CD1c-positive myeloid dendritic cell (primary cell): ENCODE measurements at regions not wholly inside any gene's neighbourhood (a gene's known extent, or its start where the extent isn't known, plus 50 kb on each side); places are given as distances from the start of the nearest gene placed in this dataset.
A peak's percentile ranks its signal among the peaks of the same experiment; 100 is the strongest.

Experiments used
- DNase-seq: peaks from one replicate; pipeline ENCODE4 v3.0.0-alpha.2; 2016; ENCODE audit errors: extremely low spot score

- no peak for DNase-seq
Measured at GRCh38 chr3:18679238-18679637, 254.1 kb upstream of the SATB1 start.

DNA sequence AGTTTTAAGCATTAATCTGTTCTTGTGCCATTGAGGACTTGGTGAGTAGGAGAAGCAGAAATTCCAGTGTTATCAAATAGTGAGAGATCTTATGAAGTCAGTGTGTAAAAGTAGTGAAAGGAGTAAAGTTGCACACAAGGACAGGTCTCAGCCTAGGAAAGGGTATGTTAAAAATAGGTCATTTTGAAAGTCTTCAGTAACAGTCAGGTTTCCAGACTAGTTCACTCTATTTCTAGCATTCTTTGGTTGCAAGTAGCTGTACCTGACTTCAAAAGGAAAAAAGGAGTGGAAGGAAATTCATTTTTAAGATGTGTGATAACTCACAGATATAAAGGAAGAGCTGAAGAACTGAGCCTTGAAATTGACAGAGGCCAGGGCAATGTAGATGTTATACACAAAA, 250.1 kb upstream of the SATB1 start:
- no peak for DNase-seq

GRCh38 chr3:18672561-18672960, 247.4 kb upstream of the SATB1 start:
- DNase-seq, result no peak

GRCh38 chr3:18670759-18671158, 245.6 kb upstream of the SATB1 start:
- no peak for DNase-seq

DNA sequence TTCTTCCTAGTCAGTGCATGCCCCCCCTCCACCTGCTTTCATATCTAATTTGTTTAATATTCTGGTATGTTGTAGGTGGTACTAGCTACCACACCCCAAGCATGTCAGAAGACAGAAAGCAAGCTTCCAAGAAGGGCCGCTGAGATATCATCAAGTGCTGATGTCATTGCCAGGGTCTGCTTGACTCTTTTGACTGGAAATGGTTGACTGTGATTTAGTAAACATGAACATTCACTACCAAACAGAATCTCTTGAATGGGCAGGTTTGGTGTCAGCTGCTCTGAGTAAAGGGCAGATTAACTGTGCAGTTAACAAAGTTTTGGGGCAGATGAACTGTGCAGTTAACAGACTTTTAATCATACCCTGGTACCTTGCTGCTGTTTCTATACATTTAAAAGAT, 244.2 kb upstream of the SATB1 start:
- DNase-seq, result no peak

GRCh38 chr3:18667552-18667951, 242.4 kb upstream of the SATB1 start:
- no peak for DNase-seq

DNA sequence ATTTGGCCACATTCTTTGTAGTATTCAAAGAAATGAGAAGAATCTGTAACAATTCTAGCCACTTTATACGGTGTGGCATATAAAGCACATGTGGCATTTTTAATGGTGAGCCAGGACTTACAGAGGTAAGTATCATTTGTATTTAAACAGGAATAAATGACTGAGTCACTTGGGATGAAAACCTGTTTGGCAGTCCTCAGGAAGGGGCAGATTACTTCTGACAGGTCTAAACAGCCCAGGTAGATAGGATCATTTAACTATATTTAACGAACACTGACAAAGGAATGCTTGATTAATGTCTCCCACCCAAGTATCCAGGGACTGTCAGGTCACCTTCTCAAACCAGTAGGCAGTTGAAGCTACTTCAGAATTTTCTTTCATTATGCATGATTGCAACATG, 241.5 kb upstream of the SATB1 start:
- no peak for DNase-seq

- peak; percentile 20 for DNase-seq
Measured at GRCh38 chr3:18660059-18660458, 234.9 kb upstream of the SATB1 start.

DNA sequence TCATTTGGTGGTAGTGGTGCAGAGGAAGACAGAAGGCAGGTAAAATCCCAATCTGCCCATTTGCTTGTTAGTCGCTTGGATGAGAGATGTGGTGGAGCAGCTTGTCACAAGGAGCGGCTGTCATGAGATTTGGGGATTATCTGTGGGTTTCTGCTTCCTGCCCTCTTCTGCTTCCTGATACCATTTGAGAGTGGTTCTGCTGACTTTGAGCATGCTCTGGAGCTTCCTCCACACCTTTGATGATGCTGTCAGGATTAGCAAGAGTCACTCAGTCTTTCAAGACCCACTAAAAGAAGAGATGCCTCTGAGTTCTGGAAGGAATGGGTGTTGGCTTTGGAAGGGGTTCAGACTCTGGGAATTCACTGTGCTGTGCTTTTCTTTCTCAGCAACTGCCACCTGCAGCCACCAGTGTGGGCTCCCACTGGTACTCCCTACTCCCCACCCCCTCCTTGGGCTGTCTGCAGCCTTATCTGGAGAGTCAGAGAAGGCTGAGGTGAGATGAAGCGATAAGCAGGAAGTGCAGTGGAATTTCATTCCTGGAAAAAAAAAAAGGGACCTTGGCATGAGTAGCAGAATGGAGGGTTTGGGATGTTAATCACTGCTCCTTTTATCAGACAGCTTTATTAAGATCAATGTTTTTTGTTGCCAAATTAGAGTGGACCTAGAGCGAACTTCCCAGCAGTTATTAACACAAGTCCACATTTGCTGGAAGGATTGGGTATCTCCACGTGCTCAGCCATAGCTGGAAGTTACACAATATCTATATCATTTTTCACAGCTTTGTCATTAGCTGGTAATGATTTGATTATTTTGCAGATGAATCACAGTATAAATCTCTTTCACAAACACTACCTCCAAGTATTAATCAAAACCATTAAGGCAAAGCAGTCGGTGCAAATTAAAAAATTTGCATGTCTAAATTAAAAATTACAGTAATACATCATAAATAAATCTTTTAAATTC, 233.0 kb upstream of the SATB1 start:
- DNase-seq, result no peak

GRCh38 chr3:18656866-18657265, 231.7 kb upstream of the SATB1 start:
- DNase-seq, result no peak

DNA sequence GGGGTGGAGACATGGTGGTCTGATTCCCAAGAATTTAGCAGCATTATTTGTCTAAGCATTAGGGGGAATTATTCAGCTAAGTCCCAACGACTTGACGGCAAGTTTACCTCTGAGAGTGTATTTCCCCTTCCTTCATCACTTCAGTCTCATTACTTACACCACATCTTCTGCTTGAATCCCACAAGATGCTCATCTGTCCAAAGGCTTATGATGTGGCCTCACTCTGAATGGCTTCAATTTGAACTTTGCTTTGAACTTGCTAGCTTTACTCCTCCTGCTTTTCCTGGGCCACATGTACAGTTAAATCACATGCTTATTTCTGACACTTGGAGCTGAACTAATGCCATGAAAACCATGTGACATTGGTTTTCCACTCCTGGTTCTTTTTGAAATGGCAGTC, 231.3 kb upstream of the SATB1 start:
- no peak for DNase-seq

DNA sequence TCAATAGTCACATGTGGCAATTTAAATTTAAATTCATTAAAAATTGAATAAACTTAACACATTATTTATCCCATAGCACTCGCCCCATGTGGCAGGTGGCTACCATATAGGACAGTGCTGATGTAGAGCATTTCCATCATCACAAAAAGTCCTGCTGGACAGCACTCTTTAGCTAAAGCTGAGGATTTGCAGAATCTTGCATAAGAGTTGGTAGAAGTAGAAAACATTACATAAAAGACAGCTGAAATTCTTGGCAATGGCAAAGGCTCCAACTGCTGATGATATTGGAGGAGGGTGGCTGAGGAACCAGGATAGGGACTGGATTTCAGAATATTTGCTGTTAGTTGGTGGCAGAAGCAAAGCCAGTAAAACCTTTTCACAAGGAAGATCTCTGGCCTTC, 230.7 kb upstream of the SATB1 start:
- DNase-seq, result no peak

DNA sequence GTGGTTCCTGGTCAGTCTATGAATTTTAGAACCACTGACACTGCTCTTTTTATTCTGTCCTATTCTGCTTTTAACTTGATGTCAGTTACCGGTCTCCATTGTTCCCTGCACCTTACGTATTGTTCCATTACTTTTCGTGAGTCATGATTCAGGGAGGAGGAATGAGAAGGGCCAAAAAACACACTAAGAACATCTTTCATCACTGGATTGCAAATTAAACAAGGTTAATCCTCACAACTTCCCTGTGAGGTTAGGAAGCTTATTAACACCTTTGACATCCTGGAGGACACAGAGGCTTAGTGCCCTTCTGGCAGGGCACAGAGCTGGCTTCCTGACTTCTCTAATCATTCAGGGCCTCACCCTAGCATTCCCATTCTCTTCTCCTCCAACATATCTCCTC, 227.6 kb upstream of the SATB1 start:
- no peak for DNase-seq

DNA sequence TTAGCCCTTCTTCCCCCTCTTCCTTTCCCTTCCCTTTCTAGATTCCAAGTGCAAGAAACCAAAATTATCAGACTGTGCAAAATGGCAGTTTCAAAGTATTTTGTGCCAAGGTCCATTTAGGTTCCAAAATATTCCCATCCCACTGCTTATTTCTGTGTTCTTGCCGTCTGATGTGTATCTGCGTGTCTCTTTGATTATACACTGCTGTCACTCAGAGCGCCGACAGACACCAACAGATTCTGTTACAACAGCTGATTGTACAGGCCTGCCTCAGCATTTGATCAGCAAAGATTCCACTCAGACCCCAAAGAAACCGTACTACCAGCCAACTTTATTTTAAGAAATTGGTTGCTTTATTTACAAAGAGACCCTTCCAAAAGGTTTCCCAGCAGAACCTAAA, 225.6 kb upstream of the SATB1 start:
- DNase-seq, result no peak

- DNase-seq, result no peak
Measured at GRCh38 chr3:18649666-18650363, 224.7 kb upstream of the SATB1 start.

DNA sequence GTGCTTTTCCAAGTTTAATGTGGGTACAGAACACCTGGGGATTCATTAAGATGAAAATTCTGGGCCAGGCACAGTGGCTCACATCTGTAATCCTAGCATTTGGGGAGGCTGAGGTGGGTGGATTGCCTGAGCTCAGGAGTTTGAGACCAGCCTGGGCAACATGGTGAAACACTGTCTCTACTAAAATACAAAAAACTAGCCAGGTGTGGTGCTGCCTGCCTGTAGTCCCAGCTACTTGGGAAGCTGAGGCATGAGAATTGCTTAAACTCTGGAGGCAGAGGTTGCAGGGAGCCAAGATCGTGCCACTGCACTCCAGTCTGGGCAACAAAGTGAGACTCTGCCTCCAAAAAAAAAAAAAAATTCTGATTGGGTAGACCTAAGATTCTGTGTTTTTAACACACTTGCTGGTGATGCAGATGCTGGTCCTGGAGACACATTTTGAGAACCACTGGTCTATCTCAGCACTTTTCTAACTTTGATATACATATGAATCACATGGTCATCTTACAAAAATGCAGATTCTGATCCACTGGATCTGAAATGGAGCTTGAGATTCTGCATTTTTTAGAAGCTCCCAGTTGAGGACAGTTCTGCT, 223.8 kb upstream of the SATB1 start:
- no peak for DNase-seq

DNA sequence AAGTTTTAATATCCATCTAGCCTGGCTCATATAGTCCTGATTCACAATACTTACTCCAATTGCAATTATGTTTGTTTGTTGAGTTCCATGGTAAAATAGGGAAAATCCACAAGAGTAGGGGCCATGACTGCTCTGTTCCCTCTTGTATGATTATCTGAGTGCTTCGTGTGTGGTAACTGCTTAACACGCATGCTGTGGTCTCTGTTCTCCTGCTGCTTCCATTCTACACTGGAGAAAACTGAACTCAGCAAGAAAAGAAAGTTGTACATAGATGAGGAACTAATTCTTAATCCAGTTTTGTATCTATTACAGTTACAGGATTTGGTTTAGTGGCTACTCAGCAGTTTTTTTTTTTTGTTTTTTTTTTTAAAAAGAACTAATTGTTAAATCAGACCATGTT, 223.0 kb upstream of the SATB1 start:
- DNase-seq, result no peak

GRCh38 chr3:18645619-18646018, 220.5 kb upstream of the SATB1 start:
- no peak for DNase-seq

DNA sequence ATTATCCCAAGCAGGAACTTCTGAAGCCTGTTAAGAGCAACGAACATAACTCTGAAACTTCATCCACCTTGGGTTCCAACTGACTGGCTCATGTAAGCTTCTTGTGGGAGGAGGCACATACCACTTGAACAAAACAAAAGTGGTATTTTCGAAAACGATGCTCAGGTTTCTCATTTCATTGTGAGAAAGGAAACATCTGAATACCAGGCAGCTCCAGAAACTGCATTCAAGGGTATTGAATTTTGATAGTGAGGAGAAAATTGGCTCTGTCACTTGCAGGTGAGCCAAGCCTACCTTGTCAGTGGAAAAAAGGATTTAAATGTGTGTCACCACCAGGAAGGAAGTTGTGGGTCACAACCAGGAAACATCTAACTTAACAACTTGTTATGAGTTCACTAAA, 218.1 kb upstream of the SATB1 start:
- no peak for DNase-seq

DNA sequence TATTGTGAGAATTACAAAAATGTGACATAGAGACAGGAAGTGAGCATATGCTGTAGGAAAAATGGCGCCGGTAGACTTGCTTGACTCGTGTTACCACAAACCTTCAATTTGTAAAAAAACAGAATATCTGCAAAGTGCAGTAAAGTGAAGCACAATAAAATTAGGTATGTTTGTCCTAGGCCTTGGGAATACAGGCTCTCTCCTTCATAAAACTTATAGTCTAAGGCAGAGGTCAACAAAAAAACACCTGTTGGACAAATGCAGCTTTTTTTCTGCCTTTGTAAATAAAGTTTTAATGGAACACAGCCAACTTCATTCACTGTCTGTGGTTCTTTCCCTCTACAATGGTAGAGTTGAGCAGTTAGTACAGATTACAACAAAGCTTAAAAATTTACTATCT, 216.8 kb upstream of the SATB1 start:
- no peak for DNase-seq

DNA sequence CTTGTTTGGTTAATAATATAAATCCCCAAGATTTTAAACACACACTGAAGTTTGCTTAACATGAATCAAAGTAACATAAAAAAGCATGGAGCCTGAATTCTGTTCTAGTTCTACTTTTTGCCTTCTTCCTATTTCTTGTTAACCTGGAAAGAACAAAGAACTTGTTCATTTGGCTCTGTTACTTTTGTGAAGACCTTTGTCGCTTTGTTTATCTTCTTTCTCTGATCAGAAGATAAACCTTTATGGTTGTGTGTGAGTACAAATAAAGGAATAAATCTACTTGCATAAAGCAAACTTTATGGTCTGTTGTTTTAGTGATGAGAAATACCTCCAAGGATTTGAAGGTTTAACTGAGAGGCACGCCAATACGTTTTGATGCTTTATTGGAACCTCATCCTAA, 210.1 kb upstream of the SATB1 start:
- no peak for DNase-seq

DNA sequence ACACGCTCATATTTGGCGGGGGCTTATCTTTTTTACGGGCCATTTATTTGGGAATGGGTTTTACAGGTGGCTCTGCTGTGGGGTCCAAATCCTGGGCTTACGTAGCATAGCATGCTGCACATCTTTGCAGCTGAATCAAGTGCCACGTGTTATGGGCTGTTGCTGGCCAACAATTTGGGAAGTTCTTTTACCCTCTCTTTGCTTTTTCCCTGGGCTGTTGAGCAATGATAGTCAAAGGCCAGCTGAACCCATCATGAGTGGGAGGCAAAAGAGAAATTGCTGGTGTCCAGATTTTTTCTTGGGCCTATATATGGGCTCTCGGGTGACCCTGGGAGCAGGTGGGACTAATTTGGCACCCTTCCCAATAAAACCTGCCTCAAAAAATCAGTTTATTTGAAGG, 209.3 kb upstream of the SATB1 start:
- DNase-seq, result no peak

DNA sequence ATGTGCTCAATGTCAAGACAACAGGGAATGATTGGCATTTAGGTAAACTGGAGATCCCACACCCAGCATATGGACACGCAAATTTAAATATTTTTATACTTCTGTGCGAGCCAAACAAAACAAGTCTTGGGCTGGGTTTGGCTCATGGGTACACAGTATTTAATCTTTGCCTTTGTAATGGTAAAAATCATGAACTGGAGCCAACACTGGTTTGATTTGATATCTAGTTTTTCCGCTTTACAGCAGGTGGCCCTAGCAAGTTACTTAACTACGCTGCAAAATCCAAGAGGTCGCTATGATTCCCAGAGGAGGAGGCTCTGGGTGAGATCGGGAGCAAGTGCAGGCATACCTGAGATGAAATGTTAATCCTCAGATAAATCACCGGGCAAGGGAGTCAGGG, 207.9 kb upstream of the SATB1 start:
- no peak for DNase-seq
